GM21528 (cell line): ENCODE measurements at regions not wholly inside any gene's neighbourhood (a gene's known extent, or its start where the extent isn't known, plus 50 kb on each side); places are given as distances from the start of the nearest gene placed in this dataset.

ENCODE experiments used
- ATAC-seq: cut with Tn5 transposase; IDR thresholded peaks from one replicate; pipeline ENCODE4 v1.9.1; 2021; ENCODE audit warnings: mild to moderate bottlenecking, moderate library complexity; ENCODE audit not compliant: unreplicated experiment, low FRiP score

GRCh38 chr6:125534430-125535263 lies 214.8 kb upstream of the HEY2 start:
- ATAC-seq = no peak

DNA sequence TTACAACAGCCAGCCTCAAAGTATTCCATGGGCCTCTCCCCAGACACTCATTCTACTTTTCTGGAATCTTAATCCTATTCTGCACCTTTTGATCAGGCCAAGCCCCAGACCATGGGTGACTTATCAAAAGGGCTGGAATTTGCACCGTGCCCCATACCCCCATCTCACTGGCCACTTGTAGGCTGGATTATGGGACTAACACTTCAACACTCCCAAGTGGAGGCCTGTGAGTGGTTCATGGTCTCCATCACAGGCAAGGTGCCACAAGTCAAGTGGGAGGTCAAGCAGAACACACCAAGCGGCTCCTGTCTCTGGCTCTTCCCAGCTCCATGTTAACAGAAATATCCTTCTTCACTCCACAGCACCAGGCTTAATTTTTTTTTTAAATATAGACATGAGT lies 212.3 kb upstream of the HEY2 start:
- ATAC-seq = no peak

GRCh38 chr6:125539892-125540291 lies 209.5 kb upstream of the HEY2 start:
- ATAC-seq = no peak

GRCh38 chr6:125544819-125545218 lies 204.6 kb upstream of the HEY2 start:
- ATAC-seq = no peak

GRCh38 chr6:125546841-125547251 lies 202.6 kb upstream of the HEY2 start:
- no peak for ATAC-seq

DNA sequence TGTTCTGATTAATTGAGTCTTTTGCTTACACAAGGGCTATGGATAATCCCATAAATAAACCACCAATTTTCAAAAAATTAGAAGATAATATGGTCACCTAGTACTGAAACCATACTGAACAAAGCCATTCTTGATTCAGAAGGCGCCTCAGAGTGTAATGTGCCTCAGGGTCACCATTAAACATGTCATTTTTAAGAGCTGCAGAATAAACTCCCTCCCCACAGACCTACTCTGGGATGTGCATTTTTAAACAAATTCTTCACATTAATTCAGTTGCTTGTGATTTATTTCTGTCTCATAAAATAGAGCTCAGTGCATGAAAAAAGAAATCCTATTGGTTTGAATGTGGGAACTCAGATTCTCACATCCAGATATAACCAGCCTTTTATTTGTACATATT lies 202.1 kb upstream of the HEY2 start:
- ATAC-seq = no peak

- ATAC-seq = no peak
Measured at GRCh38 chr6:125549202-125549884, 200.1 kb upstream of the HEY2 start.

DNA sequence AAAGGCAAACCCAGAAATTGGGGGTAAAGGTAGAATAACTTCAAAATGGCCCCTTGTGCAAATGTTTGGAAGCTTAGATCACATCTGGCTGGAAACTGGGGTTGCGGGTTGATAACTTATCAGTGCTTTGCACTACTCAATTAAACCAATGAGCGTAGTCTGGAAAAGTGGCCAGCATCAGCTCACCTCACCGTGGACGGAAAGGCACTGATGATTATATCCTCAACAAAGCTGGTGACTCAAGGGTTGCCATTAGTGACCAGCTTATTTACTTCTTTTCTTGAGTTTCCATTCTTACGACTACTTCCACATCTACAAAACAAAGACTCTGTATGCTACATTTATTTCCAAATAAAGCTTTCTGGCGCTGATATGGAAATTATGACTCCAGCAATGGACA lies 198.5 kb upstream of the HEY2 start:
- no peak for ATAC-seq

DNA sequence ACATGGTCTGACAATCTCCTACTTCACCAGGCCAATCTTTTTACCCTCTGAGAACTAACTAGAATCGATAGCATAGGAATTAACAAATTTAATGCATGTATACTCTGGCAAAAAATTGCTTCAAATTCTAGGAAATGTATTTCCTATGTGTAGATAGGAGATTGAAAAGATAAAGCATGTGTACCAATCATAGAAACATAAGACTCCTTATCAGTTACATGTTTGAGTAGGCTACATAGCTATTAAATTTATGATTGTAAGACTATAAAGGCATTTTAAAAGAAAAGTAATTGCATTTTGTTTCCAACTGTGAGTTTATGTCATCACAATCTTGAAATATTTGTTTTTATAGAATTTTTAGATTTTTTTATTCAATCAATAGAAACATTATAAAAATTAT lies 196.6 kb upstream of the HEY2 start:
- no peak for ATAC-seq

GRCh38 chr6:125554456-125554855 lies 195.0 kb upstream of the HEY2 start:
- ATAC-seq = no peak

DNA sequence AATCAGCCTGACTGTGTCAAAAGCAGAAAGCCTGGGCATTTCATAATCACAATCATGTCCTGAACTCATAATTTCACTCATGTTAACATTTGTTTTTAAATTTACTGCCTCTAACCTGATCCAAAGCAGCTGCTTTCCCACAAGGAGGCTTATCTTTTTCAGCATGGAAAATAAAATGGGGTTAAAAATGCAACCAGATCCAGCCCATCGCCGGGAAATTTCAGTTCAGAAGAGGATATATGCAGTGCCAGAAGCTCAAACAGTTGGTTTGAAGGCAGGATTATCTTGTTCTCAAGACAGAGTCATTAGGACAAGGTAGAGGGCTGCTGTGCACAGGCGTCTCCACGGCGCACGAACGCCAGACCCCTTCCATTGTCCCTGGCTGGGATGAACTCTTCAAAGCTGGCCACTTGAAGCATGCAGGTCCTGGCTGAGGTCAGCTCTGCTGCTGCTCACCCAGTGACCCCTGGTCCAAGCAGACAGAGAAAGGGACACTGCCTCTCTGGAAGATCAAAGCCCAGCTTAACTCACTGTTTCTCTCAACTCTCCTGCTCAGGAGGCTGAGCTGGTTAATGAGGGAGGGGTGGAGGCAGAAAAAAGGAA lies 191.1 kb upstream of the HEY2 start:
- ATAC-seq = no peak

DNA sequence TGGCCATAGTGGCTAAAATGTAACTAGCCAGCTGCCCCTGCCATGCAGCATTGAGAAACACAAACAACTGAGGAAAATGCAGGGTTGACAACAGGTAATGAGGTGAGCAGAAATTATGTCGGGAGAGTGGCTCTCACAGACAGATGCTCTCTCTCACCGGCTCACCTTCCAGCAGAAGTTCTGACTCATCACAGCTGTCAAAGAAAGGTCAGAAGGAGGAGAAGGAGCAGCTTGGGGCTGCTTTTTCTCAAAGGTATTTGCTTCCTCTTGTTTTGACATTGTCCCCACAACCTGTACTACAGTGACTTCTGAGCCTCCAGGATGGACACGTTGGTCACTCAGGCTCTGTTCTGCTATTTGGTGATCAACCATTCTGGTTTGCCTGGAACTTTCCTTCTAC lies 190.5 kb upstream of the HEY2 start:
- ATAC-seq = no peak

DNA sequence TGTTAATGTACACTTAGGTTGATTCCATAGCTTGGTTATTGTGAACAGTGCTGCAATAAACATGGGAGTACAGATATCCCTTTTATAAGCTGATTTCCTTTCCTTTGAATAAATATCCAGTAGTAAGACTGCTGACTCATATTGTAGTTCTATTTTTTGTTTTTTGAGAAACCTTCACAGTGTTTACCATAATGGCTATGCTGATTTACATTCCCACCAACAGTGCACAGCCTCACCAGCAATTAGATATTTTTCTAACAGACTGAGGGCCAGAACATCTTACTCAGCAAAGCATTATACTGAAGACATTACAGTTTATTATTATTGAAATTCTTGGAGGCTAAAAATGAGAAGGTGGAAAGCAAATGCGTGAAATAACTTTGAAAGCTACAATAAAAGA lies 187.3 kb upstream of the HEY2 start:
- no peak for ATAC-seq

DNA sequence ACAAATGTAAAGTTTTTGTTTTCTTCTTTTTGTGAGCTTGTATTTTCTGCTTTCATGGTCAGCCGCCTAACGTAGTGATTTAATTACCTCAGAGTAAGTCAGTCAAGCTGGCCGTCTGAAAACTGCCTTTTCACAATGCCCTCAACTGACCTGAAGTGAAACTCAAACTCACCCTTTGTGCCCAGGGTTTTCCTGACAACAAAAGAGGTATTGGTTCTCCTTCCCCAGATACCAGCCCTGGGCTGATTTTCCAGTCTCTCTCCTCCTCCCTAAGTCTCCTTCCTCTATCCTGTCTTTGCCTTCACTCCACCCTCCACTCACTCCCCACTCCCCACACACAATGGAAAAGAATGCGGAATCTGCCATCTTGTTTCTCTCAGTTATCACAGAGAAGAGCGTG lies 184.5 kb upstream of the HEY2 start:
- ATAC-seq = no peak

- ATAC-seq = no peak
Measured at GRCh38 chr6:125567407-125567806, 182.0 kb upstream of the HEY2 start.

- no peak for ATAC-seq
Measured at GRCh38 chr6:125568609-125569008, 180.8 kb upstream of the HEY2 start.

- no peak for ATAC-seq
Measured at GRCh38 chr6:125570526-125570925, 178.9 kb upstream of the HEY2 start.

GRCh38 chr6:125571207-125571755 lies 178.2 kb upstream of the HEY2 start:
- ATAC-seq = no peak

DNA sequence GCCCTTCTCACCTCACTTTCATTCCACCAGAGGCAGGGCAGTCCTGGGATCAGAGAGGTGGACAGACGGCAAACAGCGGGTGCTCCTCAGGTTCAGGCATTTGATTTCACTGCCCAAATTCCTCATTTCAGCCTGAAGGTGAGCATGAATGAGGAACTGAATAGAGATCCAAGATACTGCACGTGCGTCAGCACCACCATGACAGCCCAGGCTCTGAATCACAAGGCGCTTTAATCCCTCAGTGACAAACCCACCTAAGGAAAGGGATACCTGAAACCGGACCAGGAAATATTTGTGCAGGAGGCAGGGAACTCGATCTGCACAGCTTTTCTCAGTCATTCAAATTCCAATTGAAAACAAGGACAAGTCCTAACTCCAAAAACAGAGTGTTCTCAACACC lies 174.8 kb upstream of the HEY2 start:
- ATAC-seq = no peak

- ATAC-seq = no peak
Measured at GRCh38 chr6:125577124-125577662, 172.2 kb upstream of the HEY2 start.

GRCh38 chr6:125584468-125584939 lies 164.9 kb upstream of the HEY2 start:
- ATAC-seq = no peak
